ENCODE measurements at regions not wholly inside any gene's neighbourhood (a gene's known extent, or its start where the extent isn't known, plus 50 kb on each side); places are given as distances from the start of the nearest gene placed in this dataset.

DNA sequence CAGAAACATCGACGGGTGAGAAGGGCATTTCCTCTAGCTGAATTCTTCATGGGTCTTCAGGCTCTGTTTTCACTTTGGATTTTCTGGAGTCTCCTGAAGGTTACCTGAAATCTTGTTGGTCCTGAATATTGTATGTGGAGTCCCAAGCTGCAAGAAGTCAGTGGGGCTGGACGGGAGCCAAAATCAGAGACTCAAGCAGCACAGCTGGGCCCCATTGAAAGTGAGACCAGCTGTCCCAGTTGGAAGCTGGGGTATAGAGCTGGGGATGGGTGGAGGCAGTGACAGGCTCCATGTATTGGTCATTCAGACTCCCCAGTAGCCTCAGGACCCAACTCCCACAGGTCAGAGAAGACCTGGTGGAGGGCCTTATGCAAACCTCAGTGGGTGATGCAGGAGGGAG lies 111.3 kb upstream of the MLN start:
- TF ChIP-seq, protein P1, sequence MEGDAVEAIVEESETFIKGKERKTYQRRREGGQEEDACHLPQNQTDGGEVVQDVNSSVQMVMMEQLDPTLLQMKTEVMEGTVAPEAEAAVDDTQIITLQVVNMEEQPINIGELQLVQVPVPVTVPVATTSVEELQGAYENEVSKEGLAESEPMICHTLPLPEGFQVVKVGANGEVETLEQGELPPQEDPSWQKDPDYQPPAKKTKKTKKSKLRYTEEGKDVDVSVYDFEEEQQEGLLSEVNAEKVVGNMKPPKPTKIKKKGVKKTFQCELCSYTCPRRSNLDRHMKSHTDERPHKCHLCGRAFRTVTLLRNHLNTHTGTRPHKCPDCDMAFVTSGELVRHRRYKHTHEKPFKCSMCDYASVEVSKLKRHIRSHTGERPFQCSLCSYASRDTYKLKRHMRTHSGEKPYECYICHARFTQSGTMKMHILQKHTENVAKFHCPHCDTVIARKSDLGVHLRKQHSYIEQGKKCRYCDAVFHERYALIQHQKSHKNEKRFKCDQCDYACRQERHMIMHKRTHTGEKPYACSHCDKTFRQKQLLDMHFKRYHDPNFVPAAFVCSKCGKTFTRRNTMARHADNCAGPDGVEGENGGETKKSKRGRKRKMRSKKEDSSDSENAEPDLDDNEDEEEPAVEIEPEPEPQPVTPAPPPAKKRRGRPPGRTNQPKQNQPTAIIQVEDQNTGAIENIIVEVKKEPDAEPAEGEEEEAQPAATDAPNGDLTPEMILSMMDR (IDR thresholded peaks at IDR 0.05; ENCODE audit: poor library complexity, severe bottlenecking) = no peak
- no peaks in the 10 kb centered on the region for H3K4me1 ChIP-seq (ENCODE audit: insufficient read depth, poor library complexity, severe bottlenecking)
- ATAC-seq (ENCODE audit: low read depth) = no peak

DNA sequence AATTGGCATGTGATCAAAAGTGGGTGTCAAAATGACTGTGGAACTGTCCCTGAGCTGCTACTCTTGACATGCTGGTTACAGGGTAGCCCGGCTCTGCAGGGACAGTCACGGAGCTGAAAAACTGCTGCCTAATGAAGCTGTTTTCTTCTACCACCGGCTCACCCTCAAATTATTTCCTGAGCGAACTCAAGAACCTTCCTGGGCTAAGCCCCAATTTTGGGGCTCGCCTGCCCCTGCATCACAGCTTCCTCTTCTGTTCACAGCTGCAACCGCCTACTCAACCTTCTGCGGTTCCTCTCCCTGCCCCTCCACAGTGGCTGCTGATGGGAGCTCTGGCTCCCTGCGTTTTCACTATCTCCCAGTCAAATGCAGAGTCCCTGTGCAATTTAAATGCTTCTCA lies 110.8 kb upstream of the MLN start:
- H3K4me1 ChIP-seq (ENCODE audit: insufficient read depth, poor library complexity, severe bottlenecking) = no peaks in the 10 kb centered on the region
- no peaks in the 10 kb centered on the region for H3K36me3 ChIP-seq (ENCODE audit: low read depth)
- no peaks in the 10 kb centered on the region for H3K27me3 ChIP-seq (ENCODE audit: insufficient read depth, poor library complexity, severe bottlenecking)
- no peak overlapping the region for H3K27ac ChIP-seq (ENCODE audit: poor library complexity, severe bottlenecking)
- TF ChIP-seq, protein P1 (IDR thresholded peaks at IDR 0.05; ENCODE audit: poor library complexity, severe bottlenecking) = no peak
- DNase-seq (ENCODE audit: low spot score) (no peak), ATAC-seq (ENCODE audit: low read depth) (no peak)
- H3K4me3 ChIP-seq (ENCODE audit: severe bottlenecking) = no peak overlapping the region
- no peaks in the 10 kb centered on the region for H3K9me3 ChIP-seq (ENCODE audit: severe bottlenecking)

More for the DNA sequence above, 111.3 kb upstream of the MLN start:
- no peak for DNase-seq (ENCODE audit: low spot score)
- Histone ChIP-seq H3K27ac (ENCODE audit: poor library complexity, severe bottlenecking) (no peak overlapping the region), H3K36me3 (ENCODE audit: low read depth) (no peaks in the 10 kb centered on the region), H3K4me3 (ENCODE audit: severe bottlenecking) (no peak overlapping the region), H3K27me3 (ENCODE audit: insufficient read depth, poor library complexity, severe bottlenecking) (no peaks in the 10 kb centered on the region), H3K9me3 (ENCODE audit: severe bottlenecking) (no peaks in the 10 kb centered on the region)

DNA sequence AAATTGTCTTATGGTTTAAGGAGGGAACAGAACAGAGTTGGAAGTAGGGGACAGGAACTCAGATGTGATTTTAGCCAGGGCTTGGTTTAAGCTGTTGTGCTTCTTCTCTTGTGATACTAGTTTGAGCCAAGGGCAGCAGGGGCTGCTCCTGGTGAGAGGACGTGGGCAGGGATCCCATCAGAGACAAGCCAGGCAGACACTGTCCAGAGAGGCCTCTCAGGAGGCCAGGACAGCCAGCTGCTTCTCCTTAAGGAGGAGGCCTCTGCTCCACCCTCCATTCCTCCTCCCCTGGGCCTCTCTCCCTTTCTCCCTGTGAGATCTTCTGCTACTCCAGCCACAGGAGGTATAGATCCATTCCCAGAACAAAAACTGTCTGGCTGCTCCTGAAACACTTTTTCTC lies 108.4 kb upstream of the MLN start:
- Histone ChIP-seq H3K9me3 (ENCODE audit: severe bottlenecking) (no peaks in the 10 kb centered on the region), H3K27ac (ENCODE audit: poor library complexity, severe bottlenecking) (no peak overlapping the region), H3K4me1 (ENCODE audit: insufficient read depth, poor library complexity, severe bottlenecking) (no peaks in the 10 kb centered on the region), H3K4me3 (ENCODE audit: severe bottlenecking) (no peak overlapping the region), H3K36me3 (ENCODE audit: low read depth) (no peaks in the 10 kb centered on the region), H3K27me3 (ENCODE audit: insufficient read depth, poor library complexity, severe bottlenecking) (no peaks in the 10 kb centered on the region)
- DNase-seq (ENCODE audit: low spot score) (no peak), ATAC-seq (ENCODE audit: low read depth) (no peak)
- TF ChIP-seq, protein P1 (IDR thresholded peaks at IDR 0.05; ENCODE audit: poor library complexity, severe bottlenecking) = no peak

DNA sequence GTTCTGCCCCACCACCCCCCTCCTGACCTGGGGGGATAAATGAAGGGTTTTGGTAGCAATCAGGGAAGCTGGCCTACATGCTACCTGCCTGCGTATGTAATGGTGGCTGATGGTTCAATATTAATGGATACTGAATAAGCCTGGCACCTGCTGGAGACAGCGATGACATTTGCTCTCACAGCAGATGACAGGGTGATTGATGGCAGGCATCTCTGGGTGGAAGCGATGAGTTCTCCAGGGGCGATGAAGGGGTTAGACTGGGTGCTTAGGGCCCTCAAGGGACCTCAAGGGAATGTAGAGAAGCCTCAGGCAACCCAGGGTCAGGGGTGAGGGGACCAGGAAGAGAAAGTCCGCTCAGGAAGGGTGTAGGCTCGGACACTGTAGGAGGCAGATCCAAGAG lies 107.7 kb upstream of the MLN start:
- Histone ChIP-seq H3K36me3 (ENCODE audit: low read depth) (no peaks in the 10 kb centered on the region), H3K4me1 (ENCODE audit: insufficient read depth, poor library complexity, severe bottlenecking) (no peaks in the 10 kb centered on the region), H3K9me3 (ENCODE audit: severe bottlenecking) (no peaks in the 10 kb centered on the region), H3K27me3 (ENCODE audit: insufficient read depth, poor library complexity, severe bottlenecking) (no peaks in the 10 kb centered on the region), H3K27ac (ENCODE audit: poor library complexity, severe bottlenecking) (no peak overlapping the region), H3K4me3 (ENCODE audit: severe bottlenecking) (no peak overlapping the region)
- DNase-seq (ENCODE audit: low spot score) (no peak), ATAC-seq (ENCODE audit: low read depth) (no peak)
- TF ChIP-seq, protein P1 (IDR thresholded peaks at IDR 0.05; ENCODE audit: poor library complexity, severe bottlenecking) = no peak

DNA sequence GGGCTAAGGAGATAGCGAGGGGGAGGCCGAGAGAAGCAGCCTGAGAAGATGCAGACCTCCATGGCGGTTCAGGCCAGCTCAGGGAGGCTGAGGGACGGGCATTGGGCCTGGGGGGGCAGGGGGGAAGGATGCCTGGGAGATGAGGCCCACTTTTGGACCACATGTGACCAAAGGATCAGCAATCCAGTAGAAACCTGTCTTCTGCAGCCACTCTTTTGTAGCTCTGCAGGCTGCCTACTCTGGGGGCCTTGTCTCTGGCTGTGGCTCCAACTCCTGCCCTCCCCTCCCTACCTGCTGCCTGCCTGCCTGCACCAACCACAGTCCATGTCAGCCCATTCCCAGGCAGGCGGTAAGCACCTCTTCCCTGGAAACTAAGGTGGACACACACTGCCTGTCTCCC lies 106.8 kb upstream of the MLN start:
- ATAC-seq (ENCODE audit: low read depth) = no peak

More for the DNA sequence above, 106.8 kb upstream of the MLN start:
- TF ChIP-seq, protein P1 (IDR thresholded peaks at IDR 0.05; ENCODE audit: poor library complexity, severe bottlenecking) = no peak
- no peaks in the 10 kb centered on the region for H3K27me3 ChIP-seq (ENCODE audit: insufficient read depth, poor library complexity, severe bottlenecking)
- no peak overlapping the region for H3K4me3 ChIP-seq (ENCODE audit: severe bottlenecking)
- DNase-seq (ENCODE audit: low spot score) = no peak
- no peak overlapping the region for H3K27ac ChIP-seq (ENCODE audit: poor library complexity, severe bottlenecking)
- no peaks in the 10 kb centered on the region for H3K9me3 ChIP-seq (ENCODE audit: severe bottlenecking)
- H3K4me1 ChIP-seq (ENCODE audit: insufficient read depth, poor library complexity, severe bottlenecking) = no peaks in the 10 kb centered on the region
- H3K36me3 ChIP-seq (ENCODE audit: low read depth) = no peaks in the 10 kb centered on the region

Data from RWPE2 (cell line).